ENCODE measurements at regions not wholly inside any gene's neighbourhood (a gene's known extent, or its start where the extent isn't known, plus 50 kb on each side); places are given as distances from the start of the nearest gene placed in this dataset.

- no peak for DNase-seq
Measured at GRCh38 chr1:90274376-90274775, 279.5 kb downstream of the ZNF326 start.

- no peak for DNase-seq
Measured at GRCh38 chr1:90273241-90273774, 278.4 kb downstream of the ZNF326 start.

GRCh38 chr1:90262791-90263190 lies 267.9 kb downstream of the ZNF326 start:
- no peak for DNase-seq

GRCh38 chr1:90262286-90262685 lies 267.4 kb downstream of the ZNF326 start:
- DNase-seq = no peak

GRCh38 chr1:90246069-90246468 lies 251.2 kb downstream of the ZNF326 start:
- no peak for DNase-seq

GRCh38 chr1:90236493-90236892 lies 241.6 kb downstream of the ZNF326 start:
- DNase-seq = no peak

- DNase-seq = no peak
Measured at GRCh38 chr1:90223401-90223800, 228.5 kb downstream of the ZNF326 start.

GRCh38 chr1:90220941-90221693 lies 226.2 kb downstream of the ZNF326 start:
- DNase-seq = peak; percentile 21

- DNase-seq = no peak
Measured at GRCh38 chr1:90220496-90220895, 225.6 kb downstream of the ZNF326 start.

- DNase-seq = peak; percentile 24
Measured at GRCh38 chr1:90219166-90219871, 224.4 kb downstream of the ZNF326 start.

GRCh38 chr1:90210633-90211491 lies 216.0 kb downstream of the ZNF326 start:
- no peak for DNase-seq

GRCh38 chr1:90208949-90209348 lies 214.0 kb downstream of the ZNF326 start:
- DNase-seq = no peak

- DNase-seq = no peak
Measured at GRCh38 chr1:90206260-90206659, 211.3 kb downstream of the ZNF326 start.

- no peak for DNase-seq
Measured at GRCh38 chr1:90204780-90205179, 209.9 kb downstream of the ZNF326 start.

GRCh38 chr1:90204023-90204590 lies 209.2 kb downstream of the ZNF326 start:
- no peak for DNase-seq

GRCh38 chr1:90201467-90202358 lies 206.8 kb downstream of the ZNF326 start:
- DNase-seq = no peak

- DNase-seq = no peak
Measured at GRCh38 chr1:90200646-90201205, 205.8 kb downstream of the ZNF326 start.

- DNase-seq = peak; percentile 74
Measured at GRCh38 chr1:90198616-90199332, 203.9 kb downstream of the ZNF326 start.

- DNase-seq = no peak
Measured at GRCh38 chr1:90193116-90193515, 198.2 kb downstream of the ZNF326 start.

- DNase-seq = no peak
Measured at GRCh38 chr1:90192408-90192807, 197.5 kb downstream of the ZNF326 start.

- DNase-seq = no peak
Measured at GRCh38 chr1:90190523-90190922, 195.6 kb downstream of the ZNF326 start.
